ENCODE measurements at regions not wholly inside any gene's neighbourhood (a gene's known extent, or its start where the extent isn't known, plus 50 kb on each side); places are given as distances from the start of the nearest gene placed in this dataset.

GRCh38 chr12:43094886-43095575 lies 457.0 kb downstream of the ADAMTS20 start:
- no peak for DNase-seq

GRCh38 chr12:43090981-43091380 lies 461.0 kb downstream of the ADAMTS20 start:
- DNase-seq: no peak

GRCh38 chr12:43087195-43088091 lies 464.6 kb downstream of the ADAMTS20 start:
- no peak for DNase-seq

- DNase-seq: no peak
Observed at GRCh38 chr12:43079476-43079875, 472.5 kb downstream of the ADAMTS20 start.

GRCh38 chr12:43078976-43079375 lies 473.0 kb downstream of the ADAMTS20 start:
- no peak for DNase-seq

- DNase-seq: no peak
Observed at GRCh38 chr12:43072431-43072830, 479.6 kb downstream of the ADAMTS20 start.

- no peak for DNase-seq
Observed at GRCh38 chr12:43069768-43070221, 480.2 kb upstream of the PRICKLE1 start.

- no peak for DNase-seq
Observed at GRCh38 chr12:43066471-43066870, 476.9 kb upstream of the PRICKLE1 start.

- DNase-seq: no peak
Observed at GRCh38 chr12:43063650-43064049, 474.1 kb upstream of the PRICKLE1 start.

GRCh38 chr12:43062201-43062895 lies 472.8 kb upstream of the PRICKLE1 start:
- DNase-seq: no peak

- DNase-seq: no peak
Observed at GRCh38 chr12:43060742-43061141, 471.2 kb upstream of the PRICKLE1 start.

GRCh38 chr12:43058616-43059015 lies 469.1 kb upstream of the PRICKLE1 start:
- no peak for DNase-seq

- no peak for DNase-seq
Observed at GRCh38 chr12:43057566-43057965, 468.0 kb upstream of the PRICKLE1 start.

GRCh38 chr12:43054085-43054484 lies 464.5 kb upstream of the PRICKLE1 start:
- no peak for DNase-seq

GRCh38 chr12:43052441-43052840 lies 462.9 kb upstream of the PRICKLE1 start:
- no peak for DNase-seq

- DNase-seq: no peak
Observed at GRCh38 chr12:43044241-43044640, 454.7 kb upstream of the PRICKLE1 start.

GRCh38 chr12:43038991-43039390 lies 449.4 kb upstream of the PRICKLE1 start:
- DNase-seq: no peak

- DNase-seq: no peak
Observed at GRCh38 chr12:43029971-43030370, 440.4 kb upstream of the PRICKLE1 start.

- no peak for DNase-seq
Observed at GRCh38 chr12:43028826-43029225, 439.3 kb upstream of the PRICKLE1 start.

- no peak for DNase-seq
Observed at GRCh38 chr12:43022838-43023237, 433.3 kb upstream of the PRICKLE1 start.

- DNase-seq: no peak
Observed at GRCh38 chr12:43015090-43015737, 425.7 kb upstream of the PRICKLE1 start.

GRCh38 chr12:43011383-43011926 lies 421.9 kb upstream of the PRICKLE1 start:
- DNase-seq: no peak

GRCh38 chr12:43009846-43010240 lies 420.3 kb upstream of the PRICKLE1 start:
- no peak for DNase-seq
